ENCODE measurements at regions not wholly inside any gene's neighbourhood (a gene's known extent, or its start where the extent isn't known, plus 50 kb on each side); places are given as distances from the start of the nearest gene placed in this dataset.
A peak's percentile ranks its signal among the peaks of the same experiment; 100 is the strongest.

DNA sequence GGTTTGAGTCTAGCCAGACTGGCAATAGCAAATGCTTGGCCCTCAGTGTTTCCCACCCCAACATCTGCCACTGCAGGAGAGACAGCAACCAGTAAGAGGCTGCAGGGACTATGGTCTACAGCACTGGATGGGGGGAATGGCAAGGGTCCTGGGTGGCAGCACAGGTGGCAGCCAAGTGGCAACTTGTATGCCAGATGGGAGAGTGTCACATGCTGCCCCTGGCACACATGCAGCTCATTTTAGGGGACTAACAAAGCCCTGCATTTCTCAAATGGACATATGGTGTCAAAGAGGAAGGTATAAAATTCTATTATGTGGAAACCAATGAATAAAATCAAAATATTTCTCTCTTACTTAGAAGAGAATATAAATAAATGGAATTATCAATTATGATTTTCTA, 298.7 kb upstream of the MARCKS start:
- no peaks in the 10 kb centered on the region for H3K36me3 ChIP-seq (ENCODE audit: control insufficient read depth in 2 of 2, extremely low read depth in 1 of 2, insufficient read depth in 2 of 2, low read length in 2 of 2)
- H3K4me2 ChIP-seq (ENCODE audit: insufficient read depth, low read length) = peak overlapping the region; percentile 52
- FAIRE-seq (peak; percentile 8), DNase-seq (ENCODE audit: low read depth, low spot score) (no peak)
- intact Hi-C loops (cut with micrococcal nuclease) = loop anchor here (2.0 kb wide), 1 partner anchor 300 kb away; no protein-coding TSS in a partner anchor
- ChIA-PET CTCF (interaction anchor here (1.4 to 2.6 kb wide), 2 partner anchors 12 to 300 kb away, joined by 6 to 9 read pairs; no protein-coding TSS in a partner anchor), POLR2A (no interaction called here)
- H3K9me1 ChIP-seq (replicated peaks; ENCODE audit: control insufficient read depth, extremely low read depth, insufficient read depth, low read length) = no peaks in the 10 kb centered on the region
- peak overlapping the region; percentile 51 for H3K9ac ChIP-seq (replicated peaks; ENCODE audit: extremely low read depth, insufficient read depth, low read length)
- dilution Hi-C loops (cut with MboI; ENCODE audit: extremely low pct_ligation_motif_present, low sequenced_read_pairs) = no loop called here
- TF ChIP-seq, protein P1, sequence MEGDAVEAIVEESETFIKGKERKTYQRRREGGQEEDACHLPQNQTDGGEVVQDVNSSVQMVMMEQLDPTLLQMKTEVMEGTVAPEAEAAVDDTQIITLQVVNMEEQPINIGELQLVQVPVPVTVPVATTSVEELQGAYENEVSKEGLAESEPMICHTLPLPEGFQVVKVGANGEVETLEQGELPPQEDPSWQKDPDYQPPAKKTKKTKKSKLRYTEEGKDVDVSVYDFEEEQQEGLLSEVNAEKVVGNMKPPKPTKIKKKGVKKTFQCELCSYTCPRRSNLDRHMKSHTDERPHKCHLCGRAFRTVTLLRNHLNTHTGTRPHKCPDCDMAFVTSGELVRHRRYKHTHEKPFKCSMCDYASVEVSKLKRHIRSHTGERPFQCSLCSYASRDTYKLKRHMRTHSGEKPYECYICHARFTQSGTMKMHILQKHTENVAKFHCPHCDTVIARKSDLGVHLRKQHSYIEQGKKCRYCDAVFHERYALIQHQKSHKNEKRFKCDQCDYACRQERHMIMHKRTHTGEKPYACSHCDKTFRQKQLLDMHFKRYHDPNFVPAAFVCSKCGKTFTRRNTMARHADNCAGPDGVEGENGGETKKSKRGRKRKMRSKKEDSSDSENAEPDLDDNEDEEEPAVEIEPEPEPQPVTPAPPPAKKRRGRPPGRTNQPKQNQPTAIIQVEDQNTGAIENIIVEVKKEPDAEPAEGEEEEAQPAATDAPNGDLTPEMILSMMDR (IDR thresholded peaks at IDR 0.05; ENCODE audit: extremely low read depth in 1 of 2, insufficient read depth in 1 of 2, low read depth in 1 of 2, low read length in 2 of 2) = no peak
- TF ChIP-seq POLR2AphosphoS5 (IDR thresholded peaks at IDR 0.05; ENCODE audit: insufficient read depth, low read depth, low read length) = peak; percentile 8
- H3K27ac ChIP-seq (ENCODE audit: insufficient read depth, low read depth, low read length) = peak overlapping the region; percentile 78
- H2AFZ ChIP-seq (ENCODE audit: low read depth, low read length) = peak overlapping the region; percentile 64
- no peak overlapping the region for H3K4me3 ChIP-seq (replicated peaks in 1 of 3; ENCODE audit: insufficient read depth in 1 of 3, low read depth in 1 of 3, low read length in 3 of 3)
- no peaks in the 10 kb centered on the region for H3K27me3 ChIP-seq (ENCODE audit: control insufficient read depth in 2 of 2, insufficient read depth in 2 of 2, low read length in 2 of 2)
- no peaks in the 10 kb centered on the region for H3K9me3 ChIP-seq (replicated peaks; ENCODE audit: control insufficient read depth, insufficient read depth, low read length)
- TSS peak; percentile 71 for BruUV-seq (replicated peaks)
- no peaks in the 10 kb centered on the region for H4K20me1 ChIP-seq (replicated peaks; ENCODE audit: control insufficient read depth, extremely low read depth, insufficient read depth, low read length)
- H3K4me1 ChIP-seq (ENCODE audit: control insufficient read depth, extremely low read depth, insufficient read depth, low read length) = peaks cover 35% of the 10 kb centered on the region
- no peaks in the 10 kb centered on the region for H3K79me2 ChIP-seq (ENCODE audit: control insufficient read depth, insufficient read depth, low read length)

DNA sequence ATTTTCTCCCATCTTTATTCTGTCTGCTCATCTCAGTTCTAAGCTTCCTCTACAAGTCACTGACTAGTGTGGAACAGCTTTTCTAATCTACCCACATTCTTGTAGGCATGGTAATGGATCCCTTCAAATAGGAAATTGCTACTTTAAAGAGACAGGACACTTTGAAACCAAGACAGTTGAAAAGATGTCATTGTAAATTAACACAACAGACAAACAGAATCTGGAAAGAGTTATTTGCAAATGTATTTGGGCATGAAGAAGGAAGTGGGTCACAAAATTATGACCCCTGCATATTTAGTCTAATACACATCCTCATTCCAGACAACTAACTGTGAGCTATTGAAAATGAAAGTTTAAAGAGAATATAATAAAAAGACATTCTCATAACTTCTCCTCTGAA, 298.2 kb upstream of the MARCKS start:
- H3K9me3 ChIP-seq (replicated peaks; ENCODE audit: control insufficient read depth, insufficient read depth, low read length) = no peaks in the 10 kb centered on the region
- peak; percentile 72 for FAIRE-seq
- H2AFZ ChIP-seq (ENCODE audit: low read depth, low read length) = peak overlapping the region; percentile 77

More for the DNA sequence above, 298.2 kb upstream of the MARCKS start:
- Histone ChIP-seq H4K20me1 (replicated peaks; ENCODE audit: control insufficient read depth, extremely low read depth, insufficient read depth, low read length) (no peaks in the 10 kb centered on the region), H3K4me2 (ENCODE audit: insufficient read depth, low read length) (peak overlapping the region; percentile 52), H3K9me1 (replicated peaks; ENCODE audit: control insufficient read depth, extremely low read depth, insufficient read depth, low read length) (no peaks in the 10 kb centered on the region), H3K4me1 (ENCODE audit: control insufficient read depth, extremely low read depth, insufficient read depth, low read length) (peaks cover 35% of the 10 kb centered on the region), H3K36me3 (ENCODE audit: control insufficient read depth in 2 of 2, extremely low read depth in 1 of 2, insufficient read depth in 2 of 2, low read length in 2 of 2) (no peaks in the 10 kb centered on the region), H3K27me3 (ENCODE audit: control insufficient read depth in 2 of 2, insufficient read depth in 2 of 2, low read length in 2 of 2) (no peaks in the 10 kb centered on the region), H3K4me3 (replicated peaks in 1 of 3; ENCODE audit: insufficient read depth in 1 of 3, low read depth in 1 of 3, low read length in 3 of 3) (no peak overlapping the region), H3K79me2 (ENCODE audit: control insufficient read depth, insufficient read depth, low read length) (no peaks in the 10 kb centered on the region), H3K9ac (replicated peaks; ENCODE audit: extremely low read depth, insufficient read depth, low read length) (peak overlapping the region; percentile 51), H3K27ac (ENCODE audit: insufficient read depth, low read depth, low read length) (peak overlapping the region; percentile 78)
- peak; percentile 62 for DNase-seq (ENCODE audit: low read depth, low spot score)
- dilution Hi-C loops (cut with MboI; ENCODE audit: extremely low pct_ligation_motif_present, low sequenced_read_pairs) (no loop called here), intact Hi-C loops (cut with micrococcal nuclease) (loop anchor here (1.0 to 2.0 kb wide), 2 partner anchors 63 to 300 kb away; no protein-coding TSS in a partner anchor)
- TF ChIP-seq JUN (IDR thresholded peaks at IDR 0.05; ENCODE audit: borderline replicate concordance, insufficient read depth, insufficient read length, low read depth) (peak; percentile 2), POLR2AphosphoS5 (IDR thresholded peaks at IDR 0.05; ENCODE audit: insufficient read depth, low read depth, low read length) (peak; percentile 2), EZH2 (IDR thresholded peaks at IDR 0.05; ENCODE audit: borderline replicate concordance, low read depth, low read length, severe bottlenecking) (no peak)
- no TSS peak for BruUV-seq (replicated peaks)
- CTCF ChIA-PET = interaction anchor here (1.4 to 2.6 kb wide), 2 partner anchors 11 to 300 kb away, joined by 6 to 9 read pairs; no protein-coding TSS in a partner anchor
- POLR2A ChIA-PET = no interaction called here

Data from endothelial cell of umbilical vein (primary cell).